HepG2 (cell line): ENCODE measurements at regions not wholly inside any gene's neighbourhood (a gene's known extent, or its start where the extent isn't known, plus 50 kb on each side); places are given as distances from the start of the nearest gene placed in this dataset.

Source experiments
- ATAC-seq: fragments of 200-7000 bp; cut with Tn5 transposase; 3 replicates; pipeline ENCODE4 v1.9.1; 2020; ENCODE audit warnings: mild to moderate bottlenecking, moderate library complexity
- BruUV-seq: library from RNA; stranded (reverse); fragments of 400-500 nt; replicated peaks from 2 replicates; lab custom pipeline; 2021; lab: Mats Ljungman, UMichigan
- CTCF ChIA-PET: fragments of 300-600 bp; formaldehyde crosslinking; extraction: SDS; loops from one replicate; lab custom pipeline; 2021; ENCODE audit warnings: low total read pairs, inconsistent platforms, low intra/inter-chr PET ratio; lab: Yijun Ruan, JAX
- POLR2A ChIA-PET: fragments of 350-600 bp; sonication (Branson Sonifier 250); formaldehyde crosslinking; loops from one replicate; lab custom pipeline; 2020; ENCODE audit warnings: antibody characterized with exemption, inconsistent platforms; lab: Yijun Ruan, JAX
- DNase-seq: peaks from one replicate; pipeline ENCODE4 v3.0.0-alpha.2; 2015; ENCODE audit warnings: low spot score
- FAIRE-seq: peaks from 3 replicates; lab custom pipeline; 2011; peaks lifted over from hg19 to GRCh38; lab: Jason Lieb, UNC
- H2AFZ ChIP-seq: one replicate; pipeline ENCODE4 v1.6.1; 2011; ENCODE audit warnings: low read length, inconsistent platforms
- H3K27ac ChIP-seq: fragments of 300-600 bp; 3 replicates; pipeline ENCODE4 v1.8.0; 2011; ENCODE audit warnings: mixed run types, mild to moderate bottlenecking, mixed read lengths, low read length, inconsistent platforms; ENCODE audit not compliant: insufficient read depth; ENCODE audit errors: extremely low read length
- H3K27me3 ChIP-seq, 2 experiments: fragments of 200-600 bp in 1 of 2; 2 replicates in 1 of 2; 3 replicates in 1 of 2; pipeline versions ENCODE4 v1.6.0 to v1.8.0; 2011; ENCODE audit warnings: low read length in 2 of 2, mild to moderate bottlenecking in 2 of 2, moderate library complexity in 2 of 2, inconsistent platforms in 1 of 2; ENCODE audit not compliant: insufficient read depth in 2 of 2, control insufficient read depth in 1 of 2
- H3K36me3 ChIP-seq, 2 experiments: fragments of 200-600 bp in 1 of 2; replicated peaks in 1 of 2; 2 replicates in 1 of 2; 3 replicates in 1 of 2; pipeline versions ENCODE4 v1.5.1 to v1.8.0; 2011; ENCODE audit warnings: low read length in 2 of 2, inconsistent platforms in 1 of 2; ENCODE audit not compliant: insufficient read depth in 2 of 2, control insufficient read depth in 1 of 2
- H3K4me1 ChIP-seq: 2 replicates; pipeline ENCODE4 v1.5.1; 2012; ENCODE audit warnings: low read length, inconsistent platforms; ENCODE audit not compliant: insufficient read depth
- H3K4me2 ChIP-seq: 2 replicates; pipeline ENCODE4 v1.6.0; 2011; ENCODE audit warnings: low read depth, low read length, inconsistent platforms
- H3K4me3 ChIP-seq, 3 experiments: fragments of 200-600 bp in 1 of 3; sonication (generic), shearing (Covaris generic) in 1 of 3; replicated peaks in 1 of 3; 2 replicates each; pipeline ENCODE4 v1.5.1; 2011 to 2016; ENCODE audit warnings: low read length in 3 of 3, inconsistent platforms in 2 of 3, low read depth in 2 of 3, mild to moderate bottlenecking in 2 of 3, control low read depth in 1 of 3, mixed read lengths in 1 of 3; ENCODE audit not compliant: insufficient read depth in 1 of 3
- H3K79me2 ChIP-seq: one replicate; pipeline ENCODE4 v1.6.1; 2011; ENCODE audit warnings: low read length, inconsistent platforms; ENCODE audit not compliant: insufficient read depth
- H3K9ac ChIP-seq: 2 replicates; pipeline ENCODE4 v1.6.0; 2011; ENCODE audit warnings: mild to moderate bottlenecking, low read depth, low read length, inconsistent platforms; ENCODE audit not compliant: insufficient read depth
- H3K9me3 ChIP-seq: 2 replicates; pipeline ENCODE4 v1.5.1; 2012; ENCODE audit warnings: mild to moderate bottlenecking, low read length
- H4K20me1 ChIP-seq: 2 replicates; pipeline ENCODE4 v1.6.0; 2011; ENCODE audit warnings: inconsistent platforms, mild to moderate bottlenecking, low read length, moderate library complexity; ENCODE audit not compliant: insufficient read depth
- KAT2B ChIP-seq: fragments of 150-350 bp; IDR thresholded peaks from 2 replicates; pipeline ENCODE4 v1.6.1; 2014; ENCODE audit warnings: low read depth, low read length, borderline replicate concordance
- KDM5B ChIP-seq: sonication (generic); formaldehyde crosslinking; IDR thresholded peaks from 2 replicates; pipeline ENCODE4 v1.4.0; 2020; ENCODE audit warnings: missing genetic modification reagents, mild to moderate bottlenecking, borderline replicate concordance
- NR2F1 ChIP-seq, 2 experiments: fragments of 450-650 bp in 1 of 2; formaldehyde crosslinking in 1 of 2; IDR thresholded peaks; 2 replicates each; pipeline versions ENCODE4 v1.5.0 to v1.6.1; 2016 to 2020; ENCODE audit warnings: mild to moderate bottlenecking in 1 of 2, missing compliant biosample characterization in 1 of 2, missing genetic modification reagents in 1 of 2, moderate library complexity in 1 of 2
- PTBP1 ChIP-seq: fragments of 200-400 bp; formaldehyde crosslinking; IDR thresholded peaks from 2 replicates; pipeline ENCODE4 v1.6.1; 2018; ENCODE audit warnings: low read length, low read depth; ENCODE audit not compliant: poor library complexity, severe bottlenecking
- ZBTB38 ChIP-seq: sonication (generic); formaldehyde crosslinking; IDR thresholded peaks from 2 replicates; pipeline ENCODE4 v1.5.1; 2020; ENCODE audit warnings: mild to moderate bottlenecking, missing genetic modification reagents
- ZNF652 ChIP-seq: IDR thresholded peaks from 2 replicates; pipeline ENCODE4 v1.6.1; 2016; ENCODE audit warnings: low read depth, borderline replicate concordance
- ZNF670 ChIP-seq: sonication (generic); formaldehyde crosslinking; IDR thresholded peaks from 2 replicates; pipeline ENCODE4 v1.8.0; 2022; ENCODE audit warnings: mild to moderate bottlenecking, missing genetic modification reagents, borderline replicate concordance
- WGBS: methylation state at CpG from one replicate; pipeline ENCODE4 v1.1.6; 2017; ENCODE audit warnings: low lambda C conversion rate; 5-methylcytosine and 5-hydroxymethylcytosine counted together
- in situ Hi-C: cut with HindIII; loops from 2 replicates; pipeline ENCODE4 v1.10.0; 2017; ENCODE audit warnings: low pct_unique_long_range_greater_than_20kb; ENCODE audit not compliant: extremely low pct_ligation_motif_present
- intact Hi-C: fragments of 100-400 bp; cut with micrococcal nuclease; formaldehyde crosslinking; loops from one replicate; pipeline ENCODE4 v1.10.0; 2022; ENCODE audit not compliant: unreplicated experiment
- TF ChIP-seq, protein P1 (sequence below): sonication (generic); formaldehyde crosslinking; IDR thresholded peaks from 2 replicates; pipeline ENCODE4 v1.5.1; 2020; ENCODE audit warnings: mild to moderate bottlenecking, missing genetic modification reagents, borderline replicate concordance
- TF ChIP-seq, protein P2 (sequence below): sonication (generic); formaldehyde crosslinking; IDR thresholded peaks from 2 replicates; pipeline ENCODE4 v1.4.0; 2020; ENCODE audit warnings: missing genetic modification reagents, borderline replicate concordance
- TF ChIP-seq, protein P3 (sequence below): sonication (generic); formaldehyde crosslinking; IDR thresholded peaks from 2 replicates; pipeline ENCODE4 v1.4.0; 2020; ENCODE audit warnings: missing genetic modification reagents, mild to moderate bottlenecking, borderline replicate concordance
- TF ChIP-seq, protein P4 (sequence below): sonication (generic); formaldehyde crosslinking; IDR thresholded peaks from 2 replicates; pipeline ENCODE4 v1.9.0; 2021; ENCODE audit warnings: missing genetic modification reagents, borderline replicate concordance

DNA sequence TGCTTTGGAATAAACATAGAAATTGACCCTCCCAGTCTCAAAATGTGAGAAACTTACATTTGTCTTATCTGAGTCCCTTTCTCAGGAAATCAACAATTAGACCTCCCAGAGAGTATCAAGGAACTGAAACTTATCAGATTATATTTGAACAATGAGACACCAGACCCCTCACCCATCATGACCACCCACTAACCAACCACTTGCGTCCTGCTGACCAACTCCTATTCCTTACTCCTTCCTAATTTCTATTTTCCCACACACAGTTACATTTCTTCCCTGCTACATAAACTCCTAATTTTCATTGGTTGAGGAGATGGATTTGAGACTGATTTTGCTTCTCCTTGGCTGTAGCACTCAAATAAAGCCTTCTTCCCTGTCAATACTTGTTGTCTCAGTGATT is 97.9 kb downstream of the TPBG start:
- BruUV-seq, result no TSS peak
- Histone ChIP-seq H3K27me3 (no peaks in the 10 kb centered on the region), H3K36me3 (no peaks in the 10 kb centered on the region), H3K9me3 (no peaks in the 10 kb centered on the region), H3K4me1 (no peaks in the 10 kb centered on the region), H3K4me3 (no peak overlapping the region), H4K20me1 (no peaks in the 10 kb centered on the region), H3K79me2 (no peaks in the 10 kb centered on the region), H3K4me2 (no peak overlapping the region), H3K27ac (no peak overlapping the region), H2AFZ (no peak overlapping the region), H3K9ac (no peak overlapping the region)
- no peak for FAIRE-seq
- no peak for DNase-seq
- no peak for ATAC-seq
- intact Hi-C loops, result no loop called here
- POLR2A ChIA-PET, result no interaction called here
- CTCF ChIA-PET, result no interaction called here
- WGBS, result 4% methylated on average over 1 of the region's 1 CpG
- in situ Hi-C loops, result no loop called here
- TF ChIP-seq ZNF652 (CRISPR knock-in tag) (no peak), ZNF670 (CRISPR knock-in tag) (no peak), KDM5B (CRISPR knock-in tag) (no peak), KAT2B (no peak), ZBTB38 (CRISPR knock-in tag) (no peak), PTBP1 (no peak), NR2F1 (CRISPR knock-in tag; IDR thresholded peaks at IDR 0.05) (no peak)
- TF ChIP-seq, protein P1, sequence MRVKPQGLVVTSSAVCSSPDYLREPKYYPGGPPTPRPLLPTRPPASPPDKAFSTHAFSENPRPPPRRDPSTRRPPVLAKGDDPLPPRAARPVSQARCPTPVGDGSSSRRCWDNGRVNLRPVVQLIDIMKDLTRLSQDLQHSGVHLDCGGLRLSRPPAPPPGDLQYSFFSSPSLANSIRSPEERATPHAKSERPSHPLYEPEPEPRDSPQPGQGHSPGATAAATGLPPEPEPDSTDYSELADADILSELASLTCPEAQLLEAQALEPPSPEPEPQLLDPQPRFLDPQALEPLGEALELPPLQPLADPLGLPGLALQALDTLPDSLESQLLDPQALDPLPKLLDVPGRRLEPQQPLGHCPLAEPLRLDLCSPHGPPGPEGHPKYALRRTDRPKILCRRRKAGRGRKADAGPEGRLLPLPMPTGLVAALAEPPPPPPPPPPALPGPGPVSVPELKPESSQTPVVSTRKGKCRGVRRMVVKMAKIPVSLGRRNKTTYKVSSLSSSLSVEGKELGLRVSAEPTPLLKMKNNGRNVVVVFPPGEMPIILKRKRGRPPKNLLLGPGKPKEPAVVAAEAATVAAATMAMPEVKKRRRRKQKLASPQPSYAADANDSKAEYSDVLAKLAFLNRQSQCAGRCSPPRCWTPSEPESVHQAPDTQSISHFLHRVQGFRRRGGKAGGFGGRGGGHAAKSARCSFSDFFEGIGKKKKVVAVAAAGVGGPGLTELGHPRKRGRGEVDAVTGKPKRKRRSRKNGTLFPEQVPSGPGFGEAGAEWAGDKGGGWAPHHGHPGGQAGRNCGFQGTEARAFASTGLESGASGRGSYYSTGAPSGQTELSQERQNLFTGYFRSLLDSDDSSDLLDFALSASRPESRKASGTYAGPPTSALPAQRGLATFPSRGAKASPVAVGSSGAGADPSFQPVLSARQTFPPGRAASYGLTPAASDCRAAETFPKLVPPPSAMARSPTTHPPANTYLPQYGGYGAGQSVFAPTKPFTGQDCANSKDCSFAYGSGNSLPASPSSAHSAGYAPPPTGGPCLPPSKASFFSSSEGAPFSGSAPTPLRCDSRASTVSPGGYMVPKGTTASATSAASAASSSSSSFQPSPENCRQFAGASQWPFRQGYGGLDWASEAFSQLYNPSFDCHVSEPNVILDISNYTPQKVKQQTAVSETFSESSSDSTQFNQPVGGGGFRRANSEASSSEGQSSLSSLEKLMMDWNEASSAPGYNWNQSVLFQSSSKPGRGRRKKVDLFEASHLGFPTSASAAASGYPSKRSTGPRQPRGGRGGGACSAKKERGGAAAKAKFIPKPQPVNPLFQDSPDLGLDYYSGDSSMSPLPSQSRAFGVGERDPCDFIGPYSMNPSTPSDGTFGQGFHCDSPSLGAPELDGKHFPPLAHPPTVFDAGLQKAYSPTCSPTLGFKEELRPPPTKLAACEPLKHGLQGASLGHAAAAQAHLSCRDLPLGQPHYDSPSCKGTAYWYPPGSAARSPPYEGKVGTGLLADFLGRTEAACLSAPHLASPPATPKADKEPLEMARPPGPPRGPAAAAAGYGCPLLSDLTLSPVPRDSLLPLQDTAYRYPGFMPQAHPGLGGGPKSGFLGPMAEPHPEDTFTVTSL (CRISPR knock-in tag), result no peak
- TF ChIP-seq, protein P2, sequence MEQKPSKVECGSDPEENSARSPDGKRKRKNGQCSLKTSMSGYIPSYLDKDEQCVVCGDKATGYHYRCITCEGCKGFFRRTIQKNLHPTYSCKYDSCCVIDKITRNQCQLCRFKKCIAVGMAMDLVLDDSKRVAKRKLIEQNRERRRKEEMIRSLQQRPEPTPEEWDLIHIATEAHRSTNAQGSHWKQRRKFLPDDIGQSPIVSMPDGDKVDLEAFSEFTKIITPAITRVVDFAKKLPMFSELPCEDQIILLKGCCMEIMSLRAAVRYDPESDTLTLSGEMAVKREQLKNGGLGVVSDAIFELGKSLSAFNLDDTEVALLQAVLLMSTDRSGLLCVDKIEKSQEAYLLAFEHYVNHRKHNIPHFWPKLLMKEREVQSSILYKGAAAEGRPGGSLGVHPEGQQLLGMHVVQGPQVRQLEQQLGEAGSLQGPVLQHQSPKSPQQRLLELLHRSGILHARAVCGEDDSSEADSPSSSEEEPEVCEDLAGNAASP (CRISPR knock-in tag), result no peak
- TF ChIP-seq, protein P3, sequence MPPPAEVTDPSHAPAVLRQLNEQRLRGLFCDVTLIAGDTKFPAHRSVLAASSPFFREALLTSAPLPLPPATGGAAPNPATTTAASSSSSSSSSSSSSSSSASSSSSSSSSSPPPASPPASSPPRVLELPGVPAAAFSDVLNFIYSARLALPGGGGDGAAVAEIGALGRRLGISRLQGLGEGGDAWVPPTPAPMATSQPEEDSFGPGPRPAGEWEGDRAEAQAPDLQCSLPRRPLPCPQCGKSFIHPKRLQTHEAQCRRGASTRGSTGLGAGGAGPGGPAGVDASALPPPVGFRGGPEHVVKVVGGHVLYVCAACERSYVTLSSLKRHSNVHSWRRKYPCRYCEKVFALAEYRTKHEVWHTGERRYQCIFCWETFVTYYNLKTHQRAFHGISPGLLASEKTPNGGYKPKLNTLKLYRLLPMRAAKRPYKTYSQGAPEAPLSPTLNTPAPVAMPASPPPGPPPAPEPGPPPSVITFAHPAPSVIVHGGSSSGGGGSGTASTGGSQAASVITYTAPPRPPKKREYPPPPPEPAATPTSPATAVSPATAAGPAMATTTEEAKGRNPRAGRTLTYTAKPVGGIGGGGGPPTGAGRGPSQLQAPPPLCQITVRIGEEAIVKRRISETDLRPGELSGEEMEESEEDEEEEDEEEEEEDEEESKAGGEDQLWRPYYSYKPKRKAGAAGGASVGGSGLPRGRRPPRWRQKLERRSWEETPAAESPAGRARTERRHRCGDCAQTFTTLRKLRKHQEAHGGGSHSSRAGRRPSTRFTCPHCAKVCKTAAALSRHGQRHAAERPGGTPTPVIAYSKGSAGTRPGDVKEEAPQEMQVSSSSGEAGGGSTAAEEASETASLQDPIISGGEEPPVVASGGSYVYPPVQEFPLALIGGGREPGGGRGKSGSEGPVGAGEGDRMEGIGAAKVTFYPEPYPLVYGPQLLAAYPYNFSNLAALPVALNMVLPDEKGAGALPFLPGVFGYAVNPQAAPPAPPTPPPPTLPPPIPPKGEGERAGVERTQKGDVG, result no peak
- TF ChIP-seq, protein P4, sequence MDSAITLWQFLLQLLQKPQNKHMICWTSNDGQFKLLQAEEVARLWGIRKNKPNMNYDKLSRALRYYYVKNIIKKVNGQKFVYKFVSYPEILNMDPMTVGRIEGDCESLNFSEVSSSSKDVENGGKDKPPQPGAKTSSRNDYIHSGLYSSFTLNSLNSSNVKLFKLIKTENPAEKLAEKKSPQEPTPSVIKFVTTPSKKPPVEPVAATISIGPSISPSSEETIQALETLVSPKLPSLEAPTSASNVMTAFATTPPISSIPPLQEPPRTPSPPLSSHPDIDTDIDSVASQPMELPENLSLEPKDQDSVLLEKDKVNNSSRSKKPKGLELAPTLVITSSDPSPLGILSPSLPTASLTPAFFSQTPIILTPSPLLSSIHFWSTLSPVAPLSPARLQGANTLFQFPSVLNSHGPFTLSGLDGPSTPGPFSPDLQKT (CRISPR knock-in tag), result no peak
